Suprapubic skin (tissue), 4 donors: ENCODE measurements at regions not wholly inside any gene's neighbourhood (a gene's known extent, or its start where the extent isn't known, plus 50 kb on each side); places are given as distances from the start of the nearest gene placed in this dataset.

ENCODE experiments used
- DNase-seq, 2 donors: peaks; one replicate each; pipeline ENCODE4 v3.0.0-alpha.2; 2019; ENCODE audit warnings: low spot score in 2 of 2
- H3K27ac ChIP-seq: fragments of 200-600 bp; sonication (generic); one replicate; pipeline ENCODE4 v1.5.1; 2019
- H3K27me3 ChIP-seq: fragments of 200-600 bp; sonication (generic); one replicate; pipeline ENCODE4 v1.5.1; 2019
- H3K36me3 ChIP-seq: fragments of 200-600 bp; sonication (generic); one replicate; pipeline ENCODE4 v1.5.1; 2019
- H3K4me1 ChIP-seq: fragments of 200-600 bp; sonication (generic); one replicate; pipeline ENCODE4 v1.5.1; 2019
- H3K4me3 ChIP-seq: fragments of 200-600 bp; sonication (generic); one replicate; pipeline ENCODE4 v1.5.1; 2019; ENCODE audit warnings: mild to moderate bottlenecking
- H3K9me3 ChIP-seq: fragments of 200-600 bp; sonication (generic); one replicate; pipeline ENCODE4 v1.5.1; 2019
- CTCF ChIP-seq, 2 donors: fragments of 200-600 bp in 1 of 2; fragments of 450-650 bp in 1 of 2; sonication (generic) in 1 of 2; IDR thresholded peaks; one replicate each; pipeline ENCODE4 v1.5.1; 2016 to 2019; ENCODE audit warnings: antibody characterized with exemption in 2 of 2, mild to moderate bottlenecking in 1 of 2, moderate library complexity in 1 of 2
- EP300 ChIP-seq: sonication (generic); formaldehyde crosslinking; IDR thresholded peaks from one replicate; pipeline ENCODE4 v1.6.1; 2017; ENCODE audit warnings: antibody characterized with exemption
- POLR2A ChIP-seq, 2 donors: fragments of 450-650 bp; IDR thresholded peaks; one replicate each; pipeline ENCODE4 v1.6.1; 2017; ENCODE audit warnings: antibody characterized with exemption in 2 of 2, mild to moderate bottlenecking in 2 of 2, moderate library complexity in 2 of 2
- POLR2AphosphoS5 ChIP-seq, 3 donors: sonication (generic); formaldehyde crosslinking; IDR thresholded peaks; one replicate each; pipeline ENCODE4 v1.6.1; 2017; ENCODE audit warnings: antibody characterized with exemption in 3 of 3
- WGBS: methylation state at CpG from one replicate; pipeline ENCODE4 v1.1.5; 2018; 5-methylcytosine and 5-hydroxymethylcytosine counted together

- TF ChIP-seq EP300 (no peak), POLR2A (IDR thresholded peaks at IDR 0.05) (no peak), CTCF (IDR thresholded peaks at IDR 0.05) (no peak), POLR2AphosphoS5 (IDR thresholded peaks at IDR 0.05) (no peak)
- 47% methylated on average over 1 of the region's 1 CpG for WGBS
- no peak for DNase-seq
Measured at GRCh38 chr14:38350102-38350501, 94.2 kb upstream of the CLEC14A start.

GRCh38 chr14:38342803-38343202, 86.9 kb upstream of the CLEC14A start:
- no peak for DNase-seq
- peaks cover 3% of the 10 kb centered on the region for H3K9me3 ChIP-seq
- H3K4me3 ChIP-seq: no peak overlapping the region
- H3K4me1 ChIP-seq: no peaks in the 10 kb centered on the region
- no peaks in the 10 kb centered on the region for H3K27me3 ChIP-seq
- no peak overlapping the region for H3K27ac ChIP-seq
- TF ChIP-seq POLR2A (IDR thresholded peaks at IDR 0.05) (no peak), EP300 (no peak), POLR2AphosphoS5 (IDR thresholded peaks at IDR 0.05) (no peak), CTCF (IDR thresholded peaks at IDR 0.05) (no peak)
- no peaks in the 10 kb centered on the region for H3K36me3 ChIP-seq

More at GRCh38 chr14:38350102-38350501, 94.2 kb upstream of the CLEC14A start:
- H3K4me3 ChIP-seq: no peak overlapping the region
- H3K9me3 ChIP-seq: no peaks in the 10 kb centered on the region
- H3K4me1 ChIP-seq: no peaks in the 10 kb centered on the region
- no peaks in the 10 kb centered on the region for H3K36me3 ChIP-seq
- H3K27me3 ChIP-seq: no peaks in the 10 kb centered on the region
- H3K27ac ChIP-seq: no peak overlapping the region

GRCh38 chr14:38339696-38340095, 83.8 kb upstream of the CLEC14A start:
- WGBS: 50% methylated on average over 1 of the region's 1 CpG
- TF ChIP-seq CTCF (IDR thresholded peaks at IDR 0.05): no peak
- TF ChIP-seq POLR2AphosphoS5 (IDR thresholded peaks at IDR 0.05): no peak
- TF ChIP-seq POLR2A (IDR thresholded peaks at IDR 0.05): no peak
- TF ChIP-seq EP300: no peak

GRCh38 chr14:38336298-38336697, 80.4 kb upstream of the CLEC14A start:
- TF ChIP-seq POLR2A (IDR thresholded peaks at IDR 0.05) (no peak), POLR2AphosphoS5 (IDR thresholded peaks at IDR 0.05) (no peak), CTCF (IDR thresholded peaks at IDR 0.05) (no peak), EP300 (no peak)

More at GRCh38 chr14:38339696-38340095, 83.8 kb upstream of the CLEC14A start:
- Histone ChIP-seq H3K27me3 (no peaks in the 10 kb centered on the region), H3K9me3 (peaks cover 2% of the 10 kb centered on the region), H3K36me3 (no peaks in the 10 kb centered on the region), H3K27ac (no peak overlapping the region), H3K4me1 (no peaks in the 10 kb centered on the region), H3K4me3 (no peak overlapping the region)
- DNase-seq: no peak

GRCh38 chr14:38330275-38330674, 74.4 kb upstream of the CLEC14A start:
- H3K9me3 ChIP-seq: no peaks in the 10 kb centered on the region
- H3K4me3 ChIP-seq: no peak overlapping the region
- no peaks in the 10 kb centered on the region for H3K36me3 ChIP-seq
- no peaks in the 10 kb centered on the region for H3K4me1 ChIP-seq
- TF ChIP-seq EP300 (no peak), CTCF (IDR thresholded peaks at IDR 0.05) (no peak), POLR2A (IDR thresholded peaks at IDR 0.05) (no peak), POLR2AphosphoS5 (IDR thresholded peaks at IDR 0.05) (no peak)
- no peak for DNase-seq
- WGBS: 93% methylated on average over 2 of the region's 2 CpGs
- H3K27ac ChIP-seq: no peak overlapping the region
- H3K27me3 ChIP-seq: no peaks in the 10 kb centered on the region

More at GRCh38 chr14:38336298-38336697, 80.4 kb upstream of the CLEC14A start:
- H3K4me1 ChIP-seq: no peaks in the 10 kb centered on the region
- H3K4me3 ChIP-seq: no peak overlapping the region
- DNase-seq: no peak
- no peaks in the 10 kb centered on the region for H3K9me3 ChIP-seq
- no peaks in the 10 kb centered on the region for H3K27me3 ChIP-seq
- H3K36me3 ChIP-seq: no peaks in the 10 kb centered on the region
- no peak overlapping the region for H3K27ac ChIP-seq
